GM18907 (cell line): ENCODE measurements at regions not wholly inside any gene's neighbourhood (a gene's known extent, or its start where the extent isn't known, plus 50 kb on each side); places are given as distances from the start of the nearest gene placed in this dataset.
"Not testable (repeated sequence)": the region's sequence is repeated elsewhere in the genome, so short reads cannot be mapped to it uniquely, and the experiment has no call there.

ENCODE experiments used
- ATAC-seq: cut with Tn5 transposase; IDR thresholded peaks from one replicate; pipeline ENCODE4 v1.9.1; 2021; ENCODE audit warnings: mild to moderate bottlenecking, moderate library complexity; ENCODE audit not compliant: unreplicated experiment

GRCh38 chr2:16182841-16183240 is 242.5 kb downstream of the MYCN start:
- no peak for ATAC-seq

GRCh38 chr2:16182311-16182815 is 242.0 kb downstream of the MYCN start:
- ATAC-seq: not testable (repeated sequence)

GRCh38 chr2:16181741-16182090 is 241.4 kb downstream of the MYCN start:
- ATAC-seq: no peak

DNA sequence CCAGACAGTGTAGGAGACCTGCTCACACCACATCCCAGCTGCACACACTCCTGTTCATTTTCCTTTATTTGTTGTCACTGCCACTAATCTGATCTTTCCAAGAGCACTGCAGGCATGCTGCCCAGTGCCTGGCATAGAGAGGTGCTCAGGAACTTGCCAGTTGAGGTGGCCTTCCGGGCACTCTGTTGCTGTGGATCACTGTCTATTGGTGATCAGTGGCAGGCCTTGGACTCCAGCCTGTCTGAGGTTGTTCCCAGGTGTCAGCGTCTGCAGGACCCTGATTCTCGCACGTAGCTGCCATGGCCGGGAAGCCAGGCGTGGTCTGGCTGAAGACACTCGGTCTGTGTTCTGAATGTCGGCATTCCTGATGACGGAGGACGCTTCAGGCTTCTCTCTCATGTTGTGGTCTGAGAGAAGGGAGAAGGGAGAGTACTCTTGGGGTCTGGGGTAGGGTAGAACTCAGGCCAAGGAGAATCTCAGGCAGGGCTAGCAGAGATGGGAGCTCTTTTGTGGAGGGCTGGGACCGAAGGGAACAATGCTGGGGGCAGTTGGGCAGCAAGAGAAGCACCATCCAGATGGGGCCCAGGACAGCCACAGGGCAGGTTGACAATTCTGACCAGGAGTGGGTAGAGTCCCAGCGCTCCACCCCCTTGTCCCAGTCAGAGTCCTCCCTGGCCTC is 240.9 kb downstream of the MYCN start:
- ATAC-seq: no peak

GRCh38 chr2:16180631-16181030 is 240.3 kb downstream of the MYCN start:
- ATAC-seq: no peak

DNA sequence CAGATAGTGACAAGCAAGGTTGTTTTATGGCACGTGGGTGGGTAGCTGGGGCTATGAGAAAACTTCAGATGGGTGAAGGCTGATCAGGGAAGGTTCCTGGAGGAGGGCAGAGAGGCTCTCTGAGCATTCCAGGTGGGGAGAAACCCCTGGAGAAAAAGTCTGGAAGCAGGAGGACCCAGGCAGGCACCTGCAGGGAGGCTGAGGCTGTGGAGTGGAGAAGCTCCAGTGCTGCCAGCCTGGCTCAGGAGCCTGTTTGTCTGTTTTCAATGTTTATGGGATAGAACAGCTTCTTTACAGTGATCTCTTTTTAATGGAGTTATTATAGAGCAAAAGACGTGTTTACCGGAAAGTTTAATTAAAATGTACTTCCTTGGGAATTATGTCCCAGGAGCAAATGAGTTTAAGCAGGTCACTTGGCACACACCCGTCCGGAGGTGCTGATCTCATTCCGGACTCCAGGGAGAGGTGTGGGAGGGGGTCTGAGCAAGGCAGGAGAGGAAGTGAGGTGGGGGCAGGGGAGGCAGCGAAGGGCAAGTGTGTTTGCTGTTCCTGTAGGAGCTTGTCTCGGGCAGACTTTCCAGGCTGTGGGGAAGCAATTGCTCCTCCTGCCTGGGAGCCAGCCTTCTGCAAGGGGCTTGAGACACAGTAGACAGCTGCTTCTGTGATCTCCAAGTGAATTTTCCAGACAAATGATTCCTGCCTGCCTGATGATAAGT is 239.5 kb downstream of the MYCN start:
- no peak for ATAC-seq

- ATAC-seq: no peak
Measured at GRCh38 chr2:16178551-16179130, 238.3 kb downstream of the MYCN start.

- no peak for ATAC-seq
Measured at GRCh38 chr2:16177671-16178180, 237.4 kb downstream of the MYCN start.

- no peak for ATAC-seq
Measured at GRCh38 chr2:16176971-16177480, 236.7 kb downstream of the MYCN start.

DNA sequence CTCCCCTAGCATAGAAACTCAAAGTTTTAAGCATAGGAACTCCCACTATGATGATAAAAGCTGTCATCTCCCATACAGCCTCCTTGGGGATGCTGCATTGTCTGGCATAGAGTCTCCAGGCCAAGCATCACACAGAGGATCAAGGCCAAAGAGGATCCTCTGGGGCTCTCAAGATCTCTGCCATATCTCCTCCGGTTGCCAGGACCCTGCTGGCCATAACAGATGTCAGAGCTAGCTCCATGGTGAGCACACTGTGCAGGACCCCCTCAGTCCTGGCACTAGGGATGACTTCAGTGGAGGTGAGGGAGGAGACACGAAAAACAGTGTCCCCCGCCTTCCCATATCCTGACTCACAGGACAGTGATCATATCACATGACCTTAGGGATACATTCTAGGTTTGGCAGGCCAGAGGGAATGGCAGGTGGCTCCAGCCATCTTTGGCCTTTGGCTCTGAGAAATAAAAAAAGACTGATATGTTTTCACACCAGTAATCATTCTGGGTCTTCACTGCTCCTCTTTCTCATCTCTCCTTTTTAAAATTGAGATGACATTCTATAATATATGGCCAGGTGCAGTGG is 235.0 kb downstream of the MYCN start:
- no peak for ATAC-seq

DNA sequence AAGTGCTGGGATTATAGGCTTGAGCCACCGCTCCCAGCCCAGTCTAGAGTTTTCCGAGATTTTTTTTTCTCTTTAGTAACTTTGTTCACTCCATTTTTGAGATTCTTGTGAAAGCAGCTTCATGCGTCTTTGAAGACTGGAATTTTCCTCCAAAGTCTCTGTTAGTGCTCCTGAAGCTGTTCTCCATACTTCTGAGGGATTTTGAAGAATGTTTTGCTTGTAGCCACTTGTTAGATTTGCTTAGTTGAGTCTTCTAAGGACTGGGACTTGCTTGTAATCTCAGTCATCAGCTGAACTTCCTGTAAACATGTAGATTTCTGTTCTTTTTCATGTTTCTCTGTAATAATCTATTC is 234.3 kb downstream of the MYCN start:
- ATAC-seq: no peak

- ATAC-seq: no peak
Measured at GRCh38 chr2:16173893-16174692, 233.7 kb downstream of the MYCN start.

GRCh38 chr2:16172324-16173175 is 232.2 kb downstream of the MYCN start:
- ATAC-seq: no peak

GRCh38 chr2:16171425-16171920 is 231.1 kb downstream of the MYCN start:
- ATAC-seq: no peak

DNA sequence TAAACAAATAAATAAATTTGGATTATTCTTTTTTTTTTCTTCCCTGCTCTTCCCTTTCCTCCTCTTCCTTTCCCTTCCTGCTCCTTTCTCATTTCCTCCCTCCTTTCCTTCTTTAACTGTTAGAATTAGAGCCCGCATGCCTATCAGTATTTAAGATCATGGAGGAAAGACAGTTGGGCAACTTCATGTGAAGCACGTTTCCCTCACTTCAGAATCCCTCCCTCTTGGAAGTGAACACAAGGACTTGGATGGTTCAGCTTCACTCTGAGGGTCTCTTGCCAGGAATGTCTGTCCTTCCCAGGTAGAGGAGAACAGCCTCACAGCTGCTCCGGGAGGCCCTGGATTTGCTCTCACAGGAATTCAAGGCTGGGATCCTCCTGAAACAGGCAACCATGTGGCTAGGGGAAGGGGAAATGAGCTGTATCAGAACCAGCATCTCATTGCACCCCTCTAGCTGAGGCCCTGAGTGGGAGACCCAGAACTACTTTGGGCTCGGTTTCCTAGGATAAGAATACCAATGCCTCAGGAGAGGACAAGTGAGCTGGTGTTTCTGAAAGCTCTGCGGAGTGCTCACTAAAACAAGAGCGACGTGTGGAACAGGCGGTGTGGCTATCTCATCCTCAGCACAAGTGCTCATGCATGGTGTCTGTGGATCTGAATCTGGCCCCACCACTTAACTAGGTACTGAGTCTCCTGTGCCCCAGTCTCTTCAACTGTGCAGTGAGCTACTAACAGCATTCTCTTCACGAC is 230.5 kb downstream of the MYCN start:
- ATAC-seq: no peak

- ATAC-seq: no peak
Measured at GRCh38 chr2:16169381-16169960, 229.1 kb downstream of the MYCN start.

GRCh38 chr2:16168506-16169264 is 228.3 kb downstream of the MYCN start:
- no peak for ATAC-seq
